ENCODE measurements at regions not wholly inside any gene's neighbourhood (a gene's known extent, or its start where the extent isn't known, plus 50 kb on each side); places are given as distances from the start of the nearest gene placed in this dataset.

GRCh38 chr2:185664384-185664783, 74.2 kb upstream of the FSIP2 start:
- Histone ChIP-seq H3K79me2 (ENCODE audit: control insufficient read depth, insufficient read depth, low read length) (no peaks in the 10 kb centered on the region), H3K27me3 (ENCODE audit: control insufficient read depth in 2 of 2, insufficient read depth in 2 of 2, low read length in 2 of 2) (no peaks in the 10 kb centered on the region), H3K36me3 (ENCODE audit: control insufficient read depth, insufficient read depth, low read length) (no peaks in the 10 kb centered on the region), H3K9me3 (replicated peaks; ENCODE audit: control insufficient read depth, insufficient read depth, low read depth, low read length) (peaks cover 1% of the 10 kb centered on the region; the same call in 1 of the 2 replicates), H4K20me1 (replicated peaks; ENCODE audit: control insufficient read depth, insufficient read depth, low read length) (no peaks in the 10 kb centered on the region), H3K4me1 (replicated peaks in 1 of 2; ENCODE audit: control insufficient read depth in 2 of 2, insufficient read depth in 2 of 2, low read length in 2 of 2) (no peaks in the 10 kb centered on the region), H3K4me2 (ENCODE audit: insufficient read depth, low read length) (no peak overlapping the region), H3K4me3 (no peak overlapping the region), H3K27ac (ENCODE audit: extremely low read depth, low read depth, low read length) (no peak overlapping the region), H2AFZ (ENCODE audit: low read depth, low read length) (no peak overlapping the region), H3K9me1 (ENCODE audit: control insufficient read depth, insufficient read depth, low read length) (no peaks in the 10 kb centered on the region), H3K9ac (ENCODE audit: insufficient read depth in 1 of 2, low read depth in 2 of 2, low read length in 2 of 2) (no peak overlapping the region)
- intact Hi-C loops (cut with micrococcal nuclease): no loop called here
- no peak for TF ChIP-seq SRF (CRISPR knock-in tag; IDR thresholded peaks at IDR 0.05)
- TF ChIP-seq ZNF507 (tag; conservative IDR thresholded peaks at IDR 0.05): 0 out of 2 replicates have a peak, but pooled peaks have one; percentile 9
- CTCF ChIA-PET (ENCODE audit: low intra/inter-chr PET ratio): no interaction called here
- BruUV-seq (replicated peaks): no TSS peak
- no peak for DNase-seq (ENCODE audit: extremely low read depth in 1 of 4, low spot score in 3 of 4)
- no peak for FAIRE-seq
- 0% methylated on average over 2 of the region's 2 CpGs for WGBS (ENCODE audit: insufficient coverage, low coverage, missing lambda C conversion rate)
- in situ Hi-C loops (cut with MboI): no loop called here
- POLR2A ChIA-PET: no interaction called here
- ATAC-seq: no peak

GRCh38 chr2:185665251-185665814, 73.3 kb upstream of the FSIP2 start:
- Histone ChIP-seq H3K79me2 (ENCODE audit: control insufficient read depth, insufficient read depth, low read length) (no peaks in the 10 kb centered on the region), H2AFZ (ENCODE audit: low read depth, low read length) (no peak overlapping the region), H3K9me1 (ENCODE audit: control insufficient read depth, insufficient read depth, low read length) (no peaks in the 10 kb centered on the region), H4K20me1 (replicated peaks; ENCODE audit: control insufficient read depth, insufficient read depth, low read length) (no peaks in the 10 kb centered on the region), H3K9ac (ENCODE audit: insufficient read depth in 1 of 2, low read depth in 2 of 2, low read length in 2 of 2) (no peak overlapping the region), H3K4me3 (no peak overlapping the region), H3K36me3 (ENCODE audit: control insufficient read depth, insufficient read depth, low read length) (no peaks in the 10 kb centered on the region), H3K4me2 (ENCODE audit: insufficient read depth, low read length) (no peak overlapping the region), H3K27me3 (ENCODE audit: control insufficient read depth in 2 of 2, insufficient read depth in 2 of 2, low read length in 2 of 2) (no peaks in the 10 kb centered on the region), H3K9me3 (replicated peaks; ENCODE audit: control insufficient read depth, insufficient read depth, low read depth, low read length) (peaks cover 1% of the 10 kb centered on the region; the same call in 1 of the 2 replicates), H3K4me1 (replicated peaks in 1 of 2; ENCODE audit: control insufficient read depth in 2 of 2, insufficient read depth in 2 of 2, low read length in 2 of 2) (no peaks in the 10 kb centered on the region), H3K27ac (ENCODE audit: extremely low read depth, low read depth, low read length) (no peak overlapping the region)
- POLR2A ChIA-PET: no interaction called here
- ATAC-seq (no peak), DNase-seq (ENCODE audit: extremely low read depth in 1 of 4, low spot score in 3 of 4) (no peak), FAIRE-seq (no peak)
- TF ChIP-seq FOXJ3 (CRISPR knock-in tag; IDR thresholded peaks at IDR 0.05) (no peak), RFX1 (IDR thresholded peaks at IDR 0.05) (peak; percentile 26; the same call in 1 of the 2 replicates), NR2C1 (IDR thresholded peaks at IDR 0.05) (no peak), NR2C1 (tag; IDR thresholded peaks at IDR 0.05) (no peak)
- TF ChIP-seq, protein P1, sequence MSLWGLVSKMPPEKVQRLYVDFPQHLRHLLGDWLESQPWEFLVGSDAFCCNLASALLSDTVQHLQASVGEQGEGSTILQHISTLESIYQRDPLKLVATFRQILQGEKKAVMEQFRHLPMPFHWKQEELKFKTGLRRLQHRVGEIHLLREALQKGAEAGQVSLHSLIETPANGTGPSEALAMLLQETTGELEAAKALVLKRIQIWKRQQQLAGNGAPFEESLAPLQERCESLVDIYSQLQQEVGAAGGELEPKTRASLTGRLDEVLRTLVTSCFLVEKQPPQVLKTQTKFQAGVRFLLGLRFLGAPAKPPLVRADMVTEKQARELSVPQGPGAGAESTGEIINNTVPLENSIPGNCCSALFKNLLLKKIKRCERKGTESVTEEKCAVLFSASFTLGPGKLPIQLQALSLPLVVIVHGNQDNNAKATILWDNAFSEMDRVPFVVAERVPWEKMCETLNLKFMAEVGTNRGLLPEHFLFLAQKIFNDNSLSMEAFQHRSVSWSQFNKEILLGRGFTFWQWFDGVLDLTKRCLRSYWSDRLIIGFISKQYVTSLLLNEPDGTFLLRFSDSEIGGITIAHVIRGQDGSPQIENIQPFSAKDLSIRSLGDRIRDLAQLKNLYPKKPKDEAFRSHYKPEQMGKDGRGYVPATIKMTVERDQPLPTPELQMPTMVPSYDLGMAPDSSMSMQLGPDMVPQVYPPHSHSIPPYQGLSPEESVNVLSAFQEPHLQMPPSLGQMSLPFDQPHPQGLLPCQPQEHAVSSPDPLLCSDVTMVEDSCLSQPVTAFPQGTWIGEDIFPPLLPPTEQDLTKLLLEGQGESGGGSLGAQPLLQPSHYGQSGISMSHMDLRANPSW (CRISPR knock-in tag; IDR thresholded peaks at IDR 0.05): no peak
- no TSS peak for BruUV-seq (replicated peaks)
- intact Hi-C loops (cut with micrococcal nuclease): no loop called here
- CTCF ChIA-PET (ENCODE audit: low intra/inter-chr PET ratio): no interaction called here
- in situ Hi-C loops (cut with MboI): no loop called here
- 0% methylated on average over 2 of the region's 2 CpGs for WGBS (ENCODE audit: insufficient coverage, low coverage, missing lambda C conversion rate)
